SU-DHL-6 (cell line): ENCODE measurements at regions not wholly inside any gene's neighbourhood (a gene's known extent, or its start where the extent isn't known, plus 50 kb on each side); places are given as distances from the start of the nearest gene placed in this dataset.

Experiments
- EZH2phosphoT487 ChIP-seq: fragments of 200-600 bp; sonication (generic), shearing (Covaris generic); conservative IDR thresholded peaks from 2 replicates; pipeline ENCODE4 v1.6.1; 2018; ENCODE audit warnings: mild to moderate bottlenecking, antibody characterized with exemption, low read length, moderate library complexity, mixed read lengths
- TF ChIP-seq, protein P1 (sequence below): fragments of 200-600 bp; sonication (generic); IDR thresholded peaks from one replicate; pipeline ENCODE4 v1.5.1; 2017; ENCODE audit warnings: antibody characterized with exemption, mild to moderate bottlenecking, low read length, moderate library complexity; ENCODE audit not compliant: insufficient read depth, poor library complexity, severe bottlenecking

DNA sequence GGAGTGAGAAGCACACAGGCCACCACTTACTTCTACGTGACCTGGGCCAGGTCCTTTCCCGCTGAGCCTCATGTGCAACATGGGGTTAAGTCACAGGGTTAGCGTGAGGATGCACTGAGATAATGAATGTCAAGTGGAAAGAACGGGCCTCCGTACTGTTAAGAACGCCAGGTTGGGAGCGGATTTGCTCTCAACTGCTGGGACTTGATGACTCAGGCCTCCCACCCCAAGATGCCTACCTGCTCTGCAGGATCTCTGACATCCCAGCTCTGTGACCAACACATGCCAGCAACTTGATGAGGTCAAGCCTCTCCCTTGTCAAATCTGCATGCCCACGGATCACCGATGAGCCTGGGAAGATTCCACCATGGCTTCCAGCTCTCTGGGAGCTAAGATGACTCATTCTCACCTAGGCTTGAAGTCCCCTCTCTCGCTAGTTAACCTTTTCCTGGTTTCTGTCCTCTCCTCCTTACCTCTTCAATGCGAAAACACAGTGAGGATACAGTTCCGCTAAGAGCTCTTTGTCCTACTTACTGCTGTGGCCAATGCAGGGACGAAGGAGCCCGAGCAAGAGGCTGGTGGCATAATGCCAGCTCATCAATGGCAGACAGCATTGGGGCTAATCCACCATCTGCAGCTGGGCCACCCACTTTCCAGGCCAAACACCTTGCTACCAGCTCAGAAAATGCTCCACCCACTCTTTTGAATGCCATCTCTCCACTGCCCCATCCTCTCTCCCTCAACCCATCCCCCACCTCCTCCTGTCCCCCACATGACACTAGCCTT lies 67.6 kb downstream of the PJA1 start:
- TF ChIP-seq, protein P1, sequence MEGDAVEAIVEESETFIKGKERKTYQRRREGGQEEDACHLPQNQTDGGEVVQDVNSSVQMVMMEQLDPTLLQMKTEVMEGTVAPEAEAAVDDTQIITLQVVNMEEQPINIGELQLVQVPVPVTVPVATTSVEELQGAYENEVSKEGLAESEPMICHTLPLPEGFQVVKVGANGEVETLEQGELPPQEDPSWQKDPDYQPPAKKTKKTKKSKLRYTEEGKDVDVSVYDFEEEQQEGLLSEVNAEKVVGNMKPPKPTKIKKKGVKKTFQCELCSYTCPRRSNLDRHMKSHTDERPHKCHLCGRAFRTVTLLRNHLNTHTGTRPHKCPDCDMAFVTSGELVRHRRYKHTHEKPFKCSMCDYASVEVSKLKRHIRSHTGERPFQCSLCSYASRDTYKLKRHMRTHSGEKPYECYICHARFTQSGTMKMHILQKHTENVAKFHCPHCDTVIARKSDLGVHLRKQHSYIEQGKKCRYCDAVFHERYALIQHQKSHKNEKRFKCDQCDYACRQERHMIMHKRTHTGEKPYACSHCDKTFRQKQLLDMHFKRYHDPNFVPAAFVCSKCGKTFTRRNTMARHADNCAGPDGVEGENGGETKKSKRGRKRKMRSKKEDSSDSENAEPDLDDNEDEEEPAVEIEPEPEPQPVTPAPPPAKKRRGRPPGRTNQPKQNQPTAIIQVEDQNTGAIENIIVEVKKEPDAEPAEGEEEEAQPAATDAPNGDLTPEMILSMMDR, result no peak
- TF ChIP-seq EZH2phosphoT487, result no peak
